ENCODE measurements at regions not wholly inside any gene's neighbourhood (a gene's known extent, or its start where the extent isn't known, plus 50 kb on each side); places are given as distances from the start of the nearest gene placed in this dataset.

DNA sequence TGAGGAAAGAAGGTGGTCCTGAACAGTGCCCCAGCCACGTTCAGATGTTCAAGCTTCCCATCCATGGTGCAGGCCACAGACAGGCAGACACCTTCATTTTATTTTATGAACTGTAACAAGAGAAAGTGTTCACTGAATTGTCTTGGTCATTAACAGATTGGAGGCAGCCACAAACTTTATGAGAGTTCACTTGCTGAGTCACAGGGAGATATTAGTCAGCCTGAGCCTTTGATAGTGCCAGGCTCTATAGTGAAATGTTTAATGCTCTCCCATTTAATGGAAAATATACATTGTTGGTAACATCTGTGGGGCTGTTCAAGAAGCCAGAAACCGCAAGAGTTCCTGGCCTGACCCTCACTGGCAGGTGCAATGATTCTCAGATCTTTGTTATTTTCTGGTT is 237.0 kb downstream of the TENT4A start:
- no peaks in the 10 kb centered on the region for H3K4me1 ChIP-seq (ENCODE audit: insufficient read depth, low read length)
- Mint-ChIP-seq H3K4me3 (no peak overlapping the region), H3K9me3 (peaks cover 0 to 9% (median 0%) of the 10 kb centered on the region in 5 donors), H3K27me3 (peaks cover 11 to 14% of the 10 kb centered on the region in 2 donors), H3K27ac (no peak overlapping the region), H3K36me3 (no peaks in the 10 kb centered on the region), H3K4me1 (no peaks in the 10 kb centered on the region)
- no peak for DNase-seq
- ChIA-PET POLR2A (no interaction called here), CTCF (no interaction called here)
- no peaks in the 10 kb centered on the region for H3K36me3 ChIP-seq (ENCODE audit: insufficient read depth, low read length)
- no peak overlapping the region for H3K27ac ChIP-seq (ENCODE audit: low read depth, low read length)
- no peaks in the 10 kb centered on the region for H3K27me3 ChIP-seq (ENCODE audit: insufficient read depth, low read length, poor library complexity, severe bottlenecking)
- H3K4me3 ChIP-seq (ENCODE audit: low read length), result no peak overlapping the region
- no peaks in the 10 kb centered on the region for H3K9me3 ChIP-seq (ENCODE audit: low read length)

DNA sequence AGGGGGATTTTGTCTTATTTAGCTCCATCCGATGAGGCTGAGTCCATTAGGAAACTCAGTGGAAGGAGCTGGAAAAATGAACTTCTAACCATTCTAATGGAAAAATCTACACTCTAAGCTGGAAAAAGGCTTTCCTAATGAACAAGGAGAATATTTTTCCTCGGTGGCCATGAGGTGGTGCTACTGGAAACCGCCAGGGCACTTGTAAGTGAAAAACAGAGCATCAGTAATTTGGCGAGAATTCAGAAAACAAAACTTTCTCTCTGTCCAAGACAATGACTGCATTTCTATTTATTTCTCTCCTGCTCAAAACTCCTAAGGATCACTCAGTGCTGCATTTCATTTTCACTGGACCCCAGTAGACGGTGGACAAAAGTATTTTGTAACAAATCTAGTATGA is 237.6 kb downstream of the TENT4A start:
- Histone ChIP-seq H3K4me1 (ENCODE audit: insufficient read depth, low read length) (no peaks in the 10 kb centered on the region), H3K27ac (ENCODE audit: low read depth, low read length) (no peak overlapping the region), H3K36me3 (ENCODE audit: insufficient read depth, low read length) (no peaks in the 10 kb centered on the region), H3K27me3 (ENCODE audit: insufficient read depth, low read length, poor library complexity, severe bottlenecking) (no peaks in the 10 kb centered on the region), H3K4me3 (ENCODE audit: low read length) (no peak overlapping the region), H3K9me3 (ENCODE audit: low read length) (no peaks in the 10 kb centered on the region)
- POLR2A ChIA-PET, result no interaction called here
- peaks cover 0 to 9% (median 0%) of the 10 kb centered on the region in 5 donors for H3K9me3 Mint-ChIP-seq
- H3K4me1 Mint-ChIP-seq, result no peaks in the 10 kb centered on the region
- H3K27ac Mint-ChIP-seq, result no peak overlapping the region
- no peak overlapping the region for H3K4me3 Mint-ChIP-seq
- DNase-seq, result no peak
- H3K36me3 Mint-ChIP-seq, result no peaks in the 10 kb centered on the region
- H3K27me3 Mint-ChIP-seq, result peaks cover 11 to 14% of the 10 kb centered on the region in 2 donors
- CTCF ChIA-PET, result no interaction called here

- DNase-seq, result no peak
- POLR2A ChIA-PET, result no interaction called here
- Mint-ChIP-seq H3K36me3 (no peaks in the 10 kb centered on the region), H3K4me3 (no peak overlapping the region), H3K27me3 (peaks cover 0 to 1% of the 10 kb centered on the region in 2 donors), H3K27ac (no peak overlapping the region), H3K9me3 (peaks cover 0 to 5% (median 0%) of the 10 kb centered on the region in 5 donors), H3K4me1 (no peaks in the 10 kb centered on the region)
- Histone ChIP-seq H3K27me3 (ENCODE audit: insufficient read depth, low read length, poor library complexity, severe bottlenecking) (no peaks in the 10 kb centered on the region), H3K27ac (ENCODE audit: low read depth, low read length) (no peak overlapping the region), H3K4me1 (ENCODE audit: insufficient read depth, low read length) (no peaks in the 10 kb centered on the region), H3K9me3 (ENCODE audit: low read length) (no peaks in the 10 kb centered on the region), H3K4me3 (ENCODE audit: low read length) (no peak overlapping the region), H3K36me3 (ENCODE audit: insufficient read depth, low read length) (no peaks in the 10 kb centered on the region)
- CTCF ChIA-PET, result no interaction called here
Observed at GRCh38 chr5:6961123-6961522, 247.9 kb downstream of the TENT4A start.

GRCh38 chr5:6961837-6962635 is 248.8 kb downstream of the TENT4A start:
- ChIA-PET POLR2A (no interaction called here), CTCF (no interaction called here)
- Histone ChIP-seq H3K36me3 (ENCODE audit: insufficient read depth, low read length) (no peaks in the 10 kb centered on the region), H3K27me3 (ENCODE audit: insufficient read depth, low read length, poor library complexity, severe bottlenecking) (no peaks in the 10 kb centered on the region), H3K27ac (ENCODE audit: low read depth, low read length) (no peak overlapping the region), H3K4me1 (ENCODE audit: insufficient read depth, low read length) (no peaks in the 10 kb centered on the region), H3K4me3 (ENCODE audit: low read length) (no peak overlapping the region), H3K9me3 (ENCODE audit: low read length) (no peaks in the 10 kb centered on the region)
- Mint-ChIP-seq H3K36me3 (no peaks in the 10 kb centered on the region), H3K27me3 (peaks cover 0 to 1% of the 10 kb centered on the region in 2 donors), H3K9me3 (peaks cover 0 to 7% (median 0%) of the 10 kb centered on the region in 5 donors), H3K4me3 (no peak overlapping the region), H3K4me1 (no peaks in the 10 kb centered on the region), H3K27ac (no peak overlapping the region)
- DNase-seq, result no peak

DNA sequence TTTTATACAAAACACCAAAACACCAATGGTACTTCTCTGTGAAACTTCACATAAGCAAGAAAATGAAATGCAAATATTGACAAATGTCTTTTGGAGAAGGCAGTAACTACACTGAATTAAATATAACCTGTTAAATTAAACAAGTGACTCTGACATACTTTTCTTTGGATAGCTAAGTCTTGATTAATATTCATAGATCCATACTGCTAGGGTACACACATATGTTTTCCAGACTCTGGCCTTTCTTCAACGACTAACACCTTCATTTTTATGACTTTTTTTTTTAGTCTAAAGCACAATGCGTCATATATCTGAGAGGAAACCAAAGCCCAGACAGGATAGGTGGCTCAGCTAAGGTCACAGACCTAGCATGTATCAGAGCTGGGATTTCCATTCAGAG is 263.7 kb downstream of the TENT4A start:
- no peaks in the 10 kb centered on the region for H3K36me3 Mint-ChIP-seq
- POLR2A ChIA-PET, result no interaction called here
- H3K27me3 ChIP-seq (ENCODE audit: insufficient read depth, low read length, poor library complexity, severe bottlenecking), result no peaks in the 10 kb centered on the region
- H3K9me3 ChIP-seq (ENCODE audit: low read length), result no peaks in the 10 kb centered on the region
- H3K4me3 ChIP-seq (ENCODE audit: low read length), result no peak overlapping the region
- no peak for DNase-seq
- H3K9me3 Mint-ChIP-seq, result peaks cover 0 to 2% (median 0%) of the 10 kb centered on the region in 5 donors
- CTCF ChIA-PET, result no interaction called here
- H3K27ac ChIP-seq (ENCODE audit: low read depth, low read length), result no peak overlapping the region
- H3K4me1 ChIP-seq (ENCODE audit: insufficient read depth, low read length), result no peaks in the 10 kb centered on the region
- H3K4me3 Mint-ChIP-seq, result no peak overlapping the region
- no peaks in the 10 kb centered on the region for H3K4me1 Mint-ChIP-seq
- H3K36me3 ChIP-seq (ENCODE audit: insufficient read depth, low read length), result no peaks in the 10 kb centered on the region
- H3K27ac Mint-ChIP-seq, result no peak overlapping the region
- peaks cover 0 to 1% of the 10 kb centered on the region in 2 donors for H3K27me3 Mint-ChIP-seq

GRCh38 chr5:6979061-6979460 is 265.8 kb downstream of the TENT4A start:
- DNase-seq, result no peak
- H3K9me3 ChIP-seq (ENCODE audit: low read length), result no peaks in the 10 kb centered on the region
- H3K27me3 ChIP-seq (ENCODE audit: insufficient read depth, low read length, poor library complexity, severe bottlenecking), result no peaks in the 10 kb centered on the region
- CTCF ChIA-PET, result no interaction called here
- Mint-ChIP-seq H3K9me3 (no peaks in the 10 kb centered on the region), H3K36me3 (no peaks in the 10 kb centered on the region), H3K27me3 (peaks cover 0 to 1% of the 10 kb centered on the region in 2 donors), H3K27ac (no peak overlapping the region), H3K4me1 (no peaks in the 10 kb centered on the region), H3K4me3 (no peak overlapping the region)
- POLR2A ChIA-PET, result no interaction called here
- H3K36me3 ChIP-seq (ENCODE audit: insufficient read depth, low read length), result no peaks in the 10 kb centered on the region
- H3K4me1 ChIP-seq (ENCODE audit: insufficient read depth, low read length), result no peaks in the 10 kb centered on the region
- H3K4me3 ChIP-seq (ENCODE audit: low read length), result no peak overlapping the region
- H3K27ac ChIP-seq (ENCODE audit: low read depth, low read length), result no peak overlapping the region

- Mint-ChIP-seq H3K9me3 (peaks cover 0 to 5% (median 0%) of the 10 kb centered on the region in 5 donors), H3K4me1 (no peaks in the 10 kb centered on the region), H3K36me3 (no peaks in the 10 kb centered on the region), H3K27me3 (peaks cover 0 to 3% of the 10 kb centered on the region in 2 donors), H3K4me3 (no peak overlapping the region), H3K27ac (no peak overlapping the region)
- POLR2A ChIA-PET, result no interaction called here
- H3K4me1 ChIP-seq (ENCODE audit: insufficient read depth, low read length), result no peaks in the 10 kb centered on the region
- no peaks in the 10 kb centered on the region for H3K9me3 ChIP-seq (ENCODE audit: low read length)
- no peak overlapping the region for H3K27ac ChIP-seq (ENCODE audit: low read depth, low read length)
- no peaks in the 10 kb centered on the region for H3K36me3 ChIP-seq (ENCODE audit: insufficient read depth, low read length)
- no peak for DNase-seq
- no peaks in the 10 kb centered on the region for H3K27me3 ChIP-seq (ENCODE audit: insufficient read depth, low read length, poor library complexity, severe bottlenecking)
- CTCF ChIA-PET, result no interaction called here
- H3K4me3 ChIP-seq (ENCODE audit: low read length), result no peak overlapping the region
Observed at GRCh38 chr5:6989230-6989629, 276.0 kb downstream of the TENT4A start.

DNA sequence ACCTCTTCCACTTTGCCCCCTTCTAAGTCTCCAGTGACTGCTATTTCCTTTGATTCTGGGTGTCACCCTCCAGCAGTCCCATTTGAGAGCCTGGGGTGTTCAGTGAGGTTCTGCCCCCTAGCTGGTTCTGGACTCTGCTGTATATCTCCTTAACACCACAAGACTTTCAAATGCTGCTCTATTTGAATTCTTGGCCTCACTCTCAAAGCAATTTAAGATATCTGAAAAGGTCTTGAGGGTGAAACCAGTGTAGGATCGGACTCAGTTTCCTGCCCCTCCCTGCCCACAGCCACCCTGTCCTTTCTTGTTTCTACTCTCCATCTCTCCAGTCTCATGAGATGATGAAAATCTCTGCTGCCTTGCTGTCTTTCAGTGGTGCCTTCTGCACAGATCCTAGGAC is 280.9 kb downstream of the TENT4A start:
- CTCF ChIA-PET, result no interaction called here
- no peak for DNase-seq
- H3K4me3 ChIP-seq (ENCODE audit: low read length), result no peak overlapping the region
- Mint-ChIP-seq H3K4me3 (no peak overlapping the region), H3K36me3 (no peaks in the 10 kb centered on the region), H3K27ac (no peak overlapping the region), H3K4me1 (no peaks in the 10 kb centered on the region), H3K9me3 (peaks cover 0 to 7% (median 2%) of the 10 kb centered on the region in 5 donors), H3K27me3 (peaks cover 1 to 5% of the 10 kb centered on the region in 2 donors)
- H3K4me1 ChIP-seq (ENCODE audit: insufficient read depth, low read length), result no peaks in the 10 kb centered on the region
- POLR2A ChIA-PET, result no interaction called here
- H3K27ac ChIP-seq (ENCODE audit: low read depth, low read length), result no peak overlapping the region
- H3K27me3 ChIP-seq (ENCODE audit: insufficient read depth, low read length, poor library complexity, severe bottlenecking), result no peaks in the 10 kb centered on the region
- H3K9me3 ChIP-seq (ENCODE audit: low read length), result no peaks in the 10 kb centered on the region
- H3K36me3 ChIP-seq (ENCODE audit: insufficient read depth, low read length), result no peaks in the 10 kb centered on the region
